ENCODE measurements at regions not wholly inside any gene's neighbourhood (a gene's known extent, or its start where the extent isn't known, plus 50 kb on each side); places are given as distances from the start of the nearest gene placed in this dataset.

DNA sequence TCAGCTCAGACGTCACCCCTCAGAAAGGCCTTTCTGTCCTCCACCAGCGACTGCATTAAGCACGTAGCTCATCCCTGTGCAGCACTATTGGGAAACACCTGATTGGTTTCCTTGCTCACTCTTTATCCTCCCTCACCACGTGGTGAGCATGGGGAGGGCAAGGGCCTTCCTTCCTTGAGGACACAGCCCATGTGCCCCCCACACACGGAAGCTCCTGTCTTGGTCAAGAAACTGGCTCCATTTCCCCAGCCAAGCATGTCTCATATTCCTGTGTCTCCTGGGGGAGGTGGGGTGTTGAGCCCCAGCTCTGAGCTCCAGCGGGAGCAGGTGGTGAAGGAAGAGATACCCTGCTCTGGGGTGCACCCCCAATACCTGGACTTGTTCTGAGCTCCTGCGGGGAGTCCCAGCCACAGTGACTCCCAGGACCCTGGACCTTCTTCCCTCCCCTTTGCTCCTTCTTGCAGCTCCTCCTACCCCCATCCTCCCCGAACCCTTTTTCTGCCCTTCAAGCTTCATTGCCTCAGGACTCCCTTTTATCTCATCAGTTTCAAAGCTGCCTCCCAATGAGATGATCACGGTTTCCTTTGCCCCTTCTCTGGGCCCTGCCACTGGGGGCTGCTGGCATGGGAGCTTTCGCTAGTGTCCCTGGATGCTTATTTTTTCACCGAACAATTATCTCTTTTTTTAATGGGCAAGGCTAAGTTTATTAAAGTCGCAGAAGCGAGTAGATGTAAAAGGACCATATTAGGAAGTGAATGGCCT, 230.1 kb downstream of the TFAP2C start:
- TF ChIP-seq, protein P1, sequence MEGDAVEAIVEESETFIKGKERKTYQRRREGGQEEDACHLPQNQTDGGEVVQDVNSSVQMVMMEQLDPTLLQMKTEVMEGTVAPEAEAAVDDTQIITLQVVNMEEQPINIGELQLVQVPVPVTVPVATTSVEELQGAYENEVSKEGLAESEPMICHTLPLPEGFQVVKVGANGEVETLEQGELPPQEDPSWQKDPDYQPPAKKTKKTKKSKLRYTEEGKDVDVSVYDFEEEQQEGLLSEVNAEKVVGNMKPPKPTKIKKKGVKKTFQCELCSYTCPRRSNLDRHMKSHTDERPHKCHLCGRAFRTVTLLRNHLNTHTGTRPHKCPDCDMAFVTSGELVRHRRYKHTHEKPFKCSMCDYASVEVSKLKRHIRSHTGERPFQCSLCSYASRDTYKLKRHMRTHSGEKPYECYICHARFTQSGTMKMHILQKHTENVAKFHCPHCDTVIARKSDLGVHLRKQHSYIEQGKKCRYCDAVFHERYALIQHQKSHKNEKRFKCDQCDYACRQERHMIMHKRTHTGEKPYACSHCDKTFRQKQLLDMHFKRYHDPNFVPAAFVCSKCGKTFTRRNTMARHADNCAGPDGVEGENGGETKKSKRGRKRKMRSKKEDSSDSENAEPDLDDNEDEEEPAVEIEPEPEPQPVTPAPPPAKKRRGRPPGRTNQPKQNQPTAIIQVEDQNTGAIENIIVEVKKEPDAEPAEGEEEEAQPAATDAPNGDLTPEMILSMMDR (conservative IDR thresholded peaks at IDR 0.05; ENCODE audit: low read depth, low read length): no peak
- TF ChIP-seq EZH2phosphoT487 (IDR thresholded peaks at IDR 0.05; ENCODE audit: borderline replicate concordance, low read length) (no peak), EZH2 (IDR thresholded peaks at IDR 0.05; ENCODE audit: low read length, unreplicated experiment) (no peak)

Data from PC-3 (cell line).